ENCODE measurements at regions not wholly inside any gene's neighbourhood (a gene's known extent, or its start where the extent isn't known, plus 50 kb on each side); places are given as distances from the start of the nearest gene placed in this dataset.

GRCh38 chr2:117055499-117056375 is 758.8 kb upstream of the DDX18 start:
- no TSS peak for BruUV-seq (replicated peaks)
- peak overlapping the region; percentile 14 for H3K27ac Mint-ChIP-seq (ENCODE audit: unreplicated experiment)
- no peak for DNase-seq
- CTCF ChIA-PET = no interaction called here
- TF ChIP-seq CTCF (IDR thresholded peaks at IDR 0.05; ENCODE audit: unreplicated experiment) = no peak
- intact Hi-C loops (cut with micrococcal nuclease; ENCODE audit: unreplicated experiment) = loop anchor here (5.0 to 10.0 kb wide), 4 partner anchors 72 to 479 kb away; no protein-coding TSS in a partner anchor
- H3K4me1 Mint-ChIP-seq (ENCODE audit: low read depth, unreplicated experiment) = peaks cover 26% of the 10 kb centered on the region
- no peaks in the 10 kb centered on the region for H3K36me3 Mint-ChIP-seq (ENCODE audit: insufficient read depth, unreplicated experiment)
- H3K4me3 Mint-ChIP-seq (ENCODE audit: low read depth, unreplicated experiment) = no peak overlapping the region
- H3K9me3 Mint-ChIP-seq (ENCODE audit: low read depth, unreplicated experiment) = no peaks in the 10 kb centered on the region
- no peaks in the 10 kb centered on the region for H3K27me3 Mint-ChIP-seq (ENCODE audit: unreplicated experiment)

GRCh38 chr2:117056376-117056748 is 758.1 kb upstream of the DDX18 start:
- Mint-ChIP-seq H3K27ac (ENCODE audit: unreplicated experiment) (peak overlapping the region; percentile 14), H3K9me3 (ENCODE audit: low read depth, unreplicated experiment) (no peaks in the 10 kb centered on the region), H3K36me3 (ENCODE audit: insufficient read depth, unreplicated experiment) (no peaks in the 10 kb centered on the region), H3K4me3 (ENCODE audit: low read depth, unreplicated experiment) (no peak overlapping the region), H3K27me3 (ENCODE audit: unreplicated experiment) (no peaks in the 10 kb centered on the region), H3K4me1 (ENCODE audit: low read depth, unreplicated experiment) (peaks cover 26% of the 10 kb centered on the region)
- DNase-seq = no peak
- intact Hi-C loops (cut with micrococcal nuclease; ENCODE audit: unreplicated experiment) = loop anchor here (5.0 to 10.0 kb wide), 4 partner anchors 71 to 478 kb away; no protein-coding TSS in a partner anchor
- CTCF ChIA-PET = no interaction called here
- BruUV-seq (replicated peaks) = no TSS peak
- no peak for TF ChIP-seq CTCF (IDR thresholded peaks at IDR 0.05; ENCODE audit: unreplicated experiment)

GRCh38 chr2:117057016-117057415 is 757.5 kb upstream of the DDX18 start:
- H3K27me3 Mint-ChIP-seq (ENCODE audit: unreplicated experiment) = no peaks in the 10 kb centered on the region
- BruUV-seq (replicated peaks) = no TSS peak
- CTCF ChIA-PET = no interaction called here
- TF ChIP-seq CTCF (IDR thresholded peaks at IDR 0.05; ENCODE audit: unreplicated experiment) = no peak
- H3K4me3 Mint-ChIP-seq (ENCODE audit: low read depth, unreplicated experiment) = no peak overlapping the region
- H3K9me3 Mint-ChIP-seq (ENCODE audit: low read depth, unreplicated experiment) = no peaks in the 10 kb centered on the region
- intact Hi-C loops (cut with micrococcal nuclease; ENCODE audit: unreplicated experiment) = loop anchor here (5.0 to 10.0 kb wide), 4 partner anchors 70 to 478 kb away; no protein-coding TSS in a partner anchor
- DNase-seq = no peak
- peaks cover 26% of the 10 kb centered on the region for H3K4me1 Mint-ChIP-seq (ENCODE audit: low read depth, unreplicated experiment)
- peak overlapping the region; percentile 15 for H3K27ac Mint-ChIP-seq (ENCODE audit: unreplicated experiment)
- no peaks in the 10 kb centered on the region for H3K36me3 Mint-ChIP-seq (ENCODE audit: insufficient read depth, unreplicated experiment)

- CTCF ChIA-PET = interaction anchor here (0.7 kb wide), 3 partner anchors 12 to 441 kb away, joined by 4 read pairs; no protein-coding TSS in a partner anchor
- no peaks in the 10 kb centered on the region for H3K9me3 Mint-ChIP-seq (ENCODE audit: low read depth, unreplicated experiment)
- BruUV-seq (replicated peaks) = no TSS peak
- no peak overlapping the region for H3K4me3 Mint-ChIP-seq (ENCODE audit: low read depth, unreplicated experiment)
- peaks cover 26% of the 10 kb centered on the region for H3K4me1 Mint-ChIP-seq (ENCODE audit: low read depth, unreplicated experiment)
- no peak for TF ChIP-seq CTCF (IDR thresholded peaks at IDR 0.05; ENCODE audit: unreplicated experiment)
- peak overlapping the region; percentile 34 for H3K27ac Mint-ChIP-seq (ENCODE audit: unreplicated experiment)
- no peaks in the 10 kb centered on the region for H3K36me3 Mint-ChIP-seq (ENCODE audit: insufficient read depth, unreplicated experiment)
- H3K27me3 Mint-ChIP-seq (ENCODE audit: unreplicated experiment) = no peaks in the 10 kb centered on the region
- DNase-seq = peak; percentile 7
- intact Hi-C loops (cut with micrococcal nuclease; ENCODE audit: unreplicated experiment) = loop anchor here (5.0 to 10.0 kb wide), 4 partner anchors 69 to 476 kb away; no protein-coding TSS in a partner anchor
These were observed 756.1 kb upstream of the DDX18 start for GRCh38 chr2:117058366-117058765.

Measured in Calu3 (cell line).